ENCODE measurements at regions not wholly inside any gene's neighbourhood (a gene's known extent, or its start where the extent isn't known, plus 50 kb on each side); places are given as distances from the start of the nearest gene placed in this dataset.

DNA sequence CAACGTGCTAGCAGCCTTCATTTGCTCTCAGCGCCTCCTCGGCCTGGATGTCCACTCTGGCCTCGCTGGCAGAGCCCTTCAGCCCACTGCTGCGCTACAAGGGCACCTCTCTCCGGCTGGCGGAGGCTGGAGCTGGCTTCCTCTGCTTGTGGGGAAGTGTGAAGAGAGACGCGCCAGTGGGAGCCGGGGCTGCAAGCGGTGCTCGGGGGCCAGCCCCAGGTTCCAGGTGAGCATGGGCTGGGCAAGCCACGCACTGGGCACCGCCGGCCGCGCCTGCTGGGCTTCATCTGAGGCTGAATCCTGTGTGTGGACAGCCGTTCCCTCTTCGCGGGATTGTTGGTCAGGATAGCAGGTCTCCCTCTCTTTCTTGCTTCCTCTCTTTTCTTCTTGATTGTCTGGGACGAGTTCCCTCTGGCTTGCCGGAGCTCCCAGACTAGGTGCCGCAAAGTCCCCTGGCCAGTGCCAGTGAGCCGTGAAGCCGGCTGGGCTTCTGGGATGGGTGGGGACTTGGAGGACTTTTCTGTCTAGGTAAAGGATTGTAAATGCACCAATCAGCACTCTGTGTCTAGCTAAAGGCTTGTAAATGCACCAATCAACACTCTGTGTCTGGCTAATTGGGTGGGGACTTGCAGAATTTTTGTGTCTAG lies 165.0 kb downstream of the HEPH start:
- no peak for DNase-seq (ENCODE audit: low spot score)

DNA sequence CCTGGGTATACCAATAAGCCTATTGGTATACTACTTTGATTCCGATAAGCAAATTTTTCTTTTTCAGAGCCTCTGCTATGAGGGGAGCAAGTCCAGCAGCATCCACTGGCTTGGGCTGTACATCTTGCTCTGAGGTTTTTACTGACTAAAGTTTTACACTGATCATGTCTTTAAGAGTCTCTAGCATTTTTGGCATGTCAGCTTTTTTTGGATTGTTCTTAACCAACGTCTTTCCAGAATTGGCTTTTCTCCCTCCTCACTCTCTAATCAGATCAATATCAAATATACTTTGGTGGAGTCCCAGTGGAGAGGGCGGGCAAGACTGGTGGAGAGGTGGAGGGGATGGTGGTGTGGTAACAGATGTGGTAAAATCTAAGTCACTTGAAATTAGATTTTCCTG lies 196.8 kb downstream of the HEPH start:
- no peak for DNase-seq (ENCODE audit: low spot score)

DNA sequence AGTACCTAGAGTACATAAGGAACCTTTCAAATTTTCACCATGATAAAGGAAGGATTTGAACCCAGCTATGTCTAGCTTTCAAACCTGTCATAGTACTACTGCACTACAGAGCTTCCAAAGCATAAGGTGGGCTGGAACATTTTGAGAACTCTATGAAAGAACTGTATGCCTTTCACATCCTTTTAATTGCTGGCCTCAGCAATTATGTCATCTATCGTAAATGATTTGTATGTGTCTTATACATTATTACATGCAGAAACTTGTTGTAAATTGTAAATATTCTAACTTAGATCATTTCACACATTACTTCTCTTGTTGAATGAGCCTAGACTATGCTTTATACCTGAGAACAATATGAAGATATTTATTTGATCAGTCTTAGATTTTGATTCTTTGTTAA lies 220.7 kb downstream of the HEPH start:
- no peak for DNase-seq (ENCODE audit: low spot score)

DNA sequence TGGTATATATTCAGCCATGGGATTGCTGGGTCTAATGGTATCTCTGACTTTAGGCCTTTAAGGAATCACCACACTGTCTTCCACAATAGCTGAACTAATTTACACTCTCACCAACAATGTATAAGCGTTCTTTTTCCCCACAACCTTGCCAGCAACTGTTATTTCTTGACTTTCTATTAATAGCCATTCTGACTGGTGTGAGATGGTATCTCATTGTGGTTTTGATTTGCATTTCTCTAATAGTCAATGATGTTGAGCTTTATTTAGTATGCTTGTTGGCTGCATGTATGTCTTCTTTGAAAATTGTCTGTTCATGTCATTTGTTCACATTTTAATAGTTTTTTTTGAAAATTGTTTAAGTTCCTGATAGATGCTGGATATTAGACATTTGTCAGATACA lies 235.2 kb downstream of the HEPH start:
- no peak for DNase-seq (ENCODE audit: low spot score)

DNA sequence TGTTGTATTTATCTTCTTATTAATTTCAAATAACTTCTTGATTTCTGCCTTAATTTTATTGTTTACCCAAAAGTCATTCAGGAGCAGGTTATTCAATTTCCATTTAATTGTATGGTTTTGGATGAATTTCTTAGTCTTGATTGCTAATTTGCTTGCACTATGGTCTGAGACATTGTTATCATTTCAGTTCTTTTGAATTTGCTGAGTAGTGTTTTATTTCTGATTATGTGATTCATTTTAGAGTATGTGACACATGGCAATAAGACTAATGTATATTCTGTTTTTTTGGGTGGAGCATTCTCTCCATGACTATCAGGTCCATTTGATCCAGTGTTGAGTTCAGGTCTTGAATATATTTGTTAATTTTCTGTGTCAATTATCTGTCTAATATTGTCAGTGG lies 236.7 kb downstream of the EDA2R start:
- no peak for DNase-seq (ENCODE audit: low spot score)

DNA sequence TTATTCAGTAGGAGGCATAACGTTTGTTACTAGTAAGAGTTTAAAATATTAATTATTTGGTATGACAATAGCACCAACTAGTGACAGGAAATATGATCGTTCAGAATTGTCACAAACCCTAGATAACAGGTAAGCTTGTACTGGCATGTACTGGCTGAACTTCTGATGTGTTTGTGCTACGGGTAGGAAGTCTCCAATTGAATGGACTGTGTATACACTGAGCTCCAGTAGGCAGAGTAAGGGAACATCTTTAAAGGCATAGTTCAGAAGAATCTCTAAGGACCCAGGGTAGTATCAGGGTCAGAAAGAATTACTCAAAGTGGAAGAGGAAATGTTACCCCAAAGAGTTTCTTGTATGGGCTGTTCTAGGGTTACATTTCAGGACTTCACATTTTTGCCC lies 230.4 kb downstream of the EDA2R start:
- DNase-seq (ENCODE audit: low spot score): peak; percentile 63

DNA sequence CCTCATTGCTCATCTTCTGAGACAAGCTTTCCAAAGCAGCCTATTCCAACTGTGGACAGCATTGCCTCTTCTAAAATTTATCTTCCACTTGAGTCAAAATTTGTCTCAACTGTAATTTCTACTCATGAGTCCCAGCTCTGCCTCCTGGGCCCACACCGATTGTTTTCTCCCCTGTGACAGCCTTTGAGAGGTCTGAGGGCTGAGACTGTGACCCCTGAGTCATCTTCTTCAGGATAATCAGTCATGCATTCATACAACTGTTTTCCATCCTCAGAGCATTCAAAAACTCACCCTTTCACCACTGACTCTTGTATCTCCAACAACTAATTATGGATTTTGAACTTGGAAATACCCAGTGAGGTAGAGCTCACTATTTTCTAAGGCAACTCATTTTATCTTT lies 228.1 kb downstream of the EDA2R start:
- DNase-seq (ENCODE audit: low spot score): no peak

Measured in HT-29 (cell line).